ENCODE measurements at regions not wholly inside any gene's neighbourhood (a gene's known extent, or its start where the extent isn't known, plus 50 kb on each side); places are given as distances from the start of the nearest gene placed in this dataset.

DNA sequence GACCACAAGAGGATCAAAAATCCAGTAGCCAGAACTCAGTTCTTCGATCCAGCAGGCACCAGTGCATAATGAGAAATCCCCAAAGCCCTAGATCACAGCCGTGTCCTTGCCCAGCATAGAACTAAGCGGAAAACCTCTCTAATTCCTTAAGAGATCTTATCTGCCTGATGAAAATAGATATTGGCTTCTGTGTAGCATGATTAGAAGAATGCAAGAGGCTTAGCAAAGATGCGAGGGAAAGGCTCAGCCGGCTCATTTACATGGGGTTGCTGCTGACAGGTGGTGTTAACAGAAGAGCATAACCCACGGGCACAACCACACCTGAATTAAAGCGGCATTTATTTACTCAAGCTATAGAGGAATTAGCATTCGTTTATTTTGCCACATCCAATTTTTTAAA is 400.0 kb upstream of the ADAMTS16 start:
- Histone ChIP-seq H3K36me3 (ENCODE audit: control insufficient read depth, insufficient read depth, low read length) (no peaks in the 10 kb centered on the region), H3K79me2 (no peaks in the 10 kb centered on the region), H3K9me3 (ENCODE audit: control insufficient read depth, low read length) (no peaks in the 10 kb centered on the region), H3K4me3 (ENCODE audit: low read depth, low read length) (no peak overlapping the region), H3K9ac (no peak overlapping the region), H3K27ac (no peak overlapping the region), H3K27me3 (ENCODE audit: control insufficient read depth, insufficient read depth, low read length) (no peaks in the 10 kb centered on the region), H3K4me1 (no peaks in the 10 kb centered on the region), H2AFZ (no peak overlapping the region), H3K4me2 (ENCODE audit: low read length) (no peak overlapping the region)
- TF ChIP-seq, protein P1, sequence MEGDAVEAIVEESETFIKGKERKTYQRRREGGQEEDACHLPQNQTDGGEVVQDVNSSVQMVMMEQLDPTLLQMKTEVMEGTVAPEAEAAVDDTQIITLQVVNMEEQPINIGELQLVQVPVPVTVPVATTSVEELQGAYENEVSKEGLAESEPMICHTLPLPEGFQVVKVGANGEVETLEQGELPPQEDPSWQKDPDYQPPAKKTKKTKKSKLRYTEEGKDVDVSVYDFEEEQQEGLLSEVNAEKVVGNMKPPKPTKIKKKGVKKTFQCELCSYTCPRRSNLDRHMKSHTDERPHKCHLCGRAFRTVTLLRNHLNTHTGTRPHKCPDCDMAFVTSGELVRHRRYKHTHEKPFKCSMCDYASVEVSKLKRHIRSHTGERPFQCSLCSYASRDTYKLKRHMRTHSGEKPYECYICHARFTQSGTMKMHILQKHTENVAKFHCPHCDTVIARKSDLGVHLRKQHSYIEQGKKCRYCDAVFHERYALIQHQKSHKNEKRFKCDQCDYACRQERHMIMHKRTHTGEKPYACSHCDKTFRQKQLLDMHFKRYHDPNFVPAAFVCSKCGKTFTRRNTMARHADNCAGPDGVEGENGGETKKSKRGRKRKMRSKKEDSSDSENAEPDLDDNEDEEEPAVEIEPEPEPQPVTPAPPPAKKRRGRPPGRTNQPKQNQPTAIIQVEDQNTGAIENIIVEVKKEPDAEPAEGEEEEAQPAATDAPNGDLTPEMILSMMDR (IDR thresholded peaks at IDR 0.05) = no peak

DNA sequence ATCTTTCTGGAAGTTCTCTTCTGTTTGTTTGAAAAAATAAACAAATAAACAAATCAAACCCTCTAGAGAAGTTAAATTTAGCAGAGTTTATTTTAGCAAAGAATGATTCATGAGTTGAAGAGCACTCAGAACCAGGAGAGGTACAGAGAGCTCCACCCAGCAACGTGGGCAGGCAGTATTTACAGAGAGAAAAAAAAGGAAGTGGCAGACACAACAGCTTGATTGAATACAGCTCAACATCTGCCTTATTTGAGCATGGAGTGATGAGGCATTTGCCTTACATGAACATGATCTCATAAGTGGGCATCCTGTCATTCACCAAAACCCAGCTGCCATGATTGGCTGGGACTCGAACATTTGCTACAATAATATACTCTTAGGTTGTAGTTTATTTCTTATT is 381.6 kb upstream of the ADAMTS16 start:
- Histone ChIP-seq H3K4me2 (ENCODE audit: low read length) (no peak overlapping the region), H3K9ac (no peak overlapping the region), H3K27me3 (ENCODE audit: control insufficient read depth, insufficient read depth, low read length) (no peaks in the 10 kb centered on the region), H3K4me1 (no peaks in the 10 kb centered on the region), H3K4me3 (ENCODE audit: low read depth, low read length) (no peak overlapping the region), H3K36me3 (ENCODE audit: control insufficient read depth, insufficient read depth, low read length) (no peaks in the 10 kb centered on the region), H3K79me2 (no peaks in the 10 kb centered on the region), H3K27ac (no peak overlapping the region), H2AFZ (no peak overlapping the region), H3K9me3 (ENCODE audit: control insufficient read depth, low read length) (no peaks in the 10 kb centered on the region)
- TF ChIP-seq, protein P1 (IDR thresholded peaks at IDR 0.05) = no peak

DNA sequence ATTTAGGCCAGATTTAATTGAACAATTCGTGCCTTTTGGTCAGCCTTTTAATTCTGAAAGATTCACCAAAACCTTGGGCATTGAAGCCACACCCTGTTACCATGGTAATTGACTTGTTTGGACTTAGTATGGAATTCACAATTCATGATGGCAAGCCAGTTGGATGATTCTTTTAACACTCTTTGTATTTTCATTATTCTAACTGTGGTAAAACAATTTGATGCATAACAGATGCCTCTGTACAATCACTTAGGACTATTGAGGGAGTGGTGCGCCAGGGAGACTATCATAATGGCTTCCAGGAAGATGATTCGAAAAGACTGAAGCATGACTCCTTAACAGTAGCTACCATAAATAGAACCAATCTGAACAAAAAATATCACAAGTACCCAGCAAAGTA is 381.1 kb upstream of the ADAMTS16 start:
- Histone ChIP-seq H3K36me3 (ENCODE audit: control insufficient read depth, insufficient read depth, low read length) (no peaks in the 10 kb centered on the region), H3K4me2 (ENCODE audit: low read length) (no peak overlapping the region), H3K79me2 (no peaks in the 10 kb centered on the region), H2AFZ (no peak overlapping the region), H3K9ac (no peak overlapping the region), H3K9me3 (ENCODE audit: control insufficient read depth, low read length) (no peaks in the 10 kb centered on the region), H3K4me3 (ENCODE audit: low read depth, low read length) (no peak overlapping the region), H3K27ac (no peak overlapping the region), H3K27me3 (ENCODE audit: control insufficient read depth, insufficient read depth, low read length) (no peaks in the 10 kb centered on the region), H3K4me1 (no peaks in the 10 kb centered on the region)
- TF ChIP-seq, protein P1 (IDR thresholded peaks at IDR 0.05) = no peak

- TF ChIP-seq, protein P1 (IDR thresholded peaks at IDR 0.05) = no peak
- Histone ChIP-seq H3K4me1 (no peaks in the 10 kb centered on the region), H3K27ac (no peak overlapping the region)
Measured at GRCh38 chr5:4762316-4762715, 377.8 kb upstream of the ADAMTS16 start.

DNA sequence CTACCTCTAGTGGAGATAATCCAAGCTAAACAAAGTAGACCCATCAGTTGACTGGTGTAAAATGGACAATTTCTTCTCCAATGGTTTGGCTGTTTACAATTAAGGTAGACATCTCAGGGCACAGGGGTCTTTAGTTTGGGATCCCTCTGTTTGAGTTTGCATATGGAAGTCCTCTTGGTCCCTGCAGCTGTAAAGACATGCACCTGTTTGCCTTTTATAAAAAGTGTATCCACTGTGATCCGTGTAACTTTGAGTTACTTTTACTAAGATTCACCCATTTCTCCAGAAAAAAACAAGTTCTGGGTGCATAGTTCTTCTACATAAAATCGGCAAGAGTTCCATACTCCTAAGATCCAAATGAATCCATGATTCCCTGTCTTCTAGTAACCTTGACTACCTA is 374.7 kb upstream of the ADAMTS16 start:
- Histone ChIP-seq H3K9ac (no peak overlapping the region), H3K4me1 (no peaks in the 10 kb centered on the region), H3K36me3 (ENCODE audit: control insufficient read depth, insufficient read depth, low read length) (no peaks in the 10 kb centered on the region), H3K27ac (no peak overlapping the region), H2AFZ (no peak overlapping the region), H3K4me2 (ENCODE audit: low read length) (no peak overlapping the region), H3K9me3 (ENCODE audit: control insufficient read depth, low read length) (no peaks in the 10 kb centered on the region), H3K27me3 (ENCODE audit: control insufficient read depth, insufficient read depth, low read length) (no peaks in the 10 kb centered on the region), H3K4me3 (ENCODE audit: low read depth, low read length) (no peak overlapping the region), H3K79me2 (no peaks in the 10 kb centered on the region)
- TF ChIP-seq, protein P1 (IDR thresholded peaks at IDR 0.05) = no peak

More at GRCh38 chr5:4762316-4762715, 377.8 kb upstream of the ADAMTS16 start:
- Histone ChIP-seq H3K9me3 (ENCODE audit: control insufficient read depth, low read length) (no peaks in the 10 kb centered on the region), H2AFZ (no peak overlapping the region), H3K9ac (no peak overlapping the region), H3K4me3 (ENCODE audit: low read depth, low read length) (no peak overlapping the region), H3K27me3 (ENCODE audit: control insufficient read depth, insufficient read depth, low read length) (no peaks in the 10 kb centered on the region), H3K36me3 (ENCODE audit: control insufficient read depth, insufficient read depth, low read length) (no peaks in the 10 kb centered on the region), H3K79me2 (no peaks in the 10 kb centered on the region), H3K4me2 (ENCODE audit: low read length) (no peak overlapping the region)
